HG02884 (cell line): ENCODE measurements at regions not wholly inside any gene's neighbourhood (a gene's known extent, or its start where the extent isn't known, plus 50 kb on each side); places are given as distances from the start of the nearest gene placed in this dataset.
"Not testable (repeated sequence)": the region's sequence is repeated elsewhere in the genome, so short reads cannot be mapped to it uniquely, and the experiment has no call there.

Source experiments
- ATAC-seq: cut with Tn5 transposase; IDR thresholded peaks from one replicate; pipeline ENCODE4 v1.9.1; 2021; ENCODE audit warnings: mild to moderate bottlenecking, moderate library complexity; ENCODE audit not compliant: unreplicated experiment

DNA sequence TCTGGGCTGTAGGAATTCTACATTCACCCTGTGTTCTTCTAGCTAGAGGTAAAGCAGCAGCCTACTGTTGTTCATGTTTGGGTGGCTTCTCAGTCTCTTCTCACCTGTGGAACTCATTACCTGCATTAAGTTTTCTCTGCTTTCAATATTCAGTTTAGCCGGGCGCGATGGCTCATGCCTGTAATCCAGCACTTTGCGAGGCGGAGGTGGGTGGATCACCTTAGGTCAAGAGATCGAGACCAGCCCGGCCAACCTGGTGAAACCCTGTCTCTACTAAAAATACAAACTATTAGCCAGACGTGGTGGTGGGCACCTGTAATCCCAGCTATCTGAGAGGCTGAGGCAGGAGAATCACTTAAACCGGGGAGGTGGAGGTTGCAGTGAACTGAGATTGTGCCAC is 139.8 kb upstream of the UBE2E3 start:
- ATAC-seq, result no peak

DNA sequence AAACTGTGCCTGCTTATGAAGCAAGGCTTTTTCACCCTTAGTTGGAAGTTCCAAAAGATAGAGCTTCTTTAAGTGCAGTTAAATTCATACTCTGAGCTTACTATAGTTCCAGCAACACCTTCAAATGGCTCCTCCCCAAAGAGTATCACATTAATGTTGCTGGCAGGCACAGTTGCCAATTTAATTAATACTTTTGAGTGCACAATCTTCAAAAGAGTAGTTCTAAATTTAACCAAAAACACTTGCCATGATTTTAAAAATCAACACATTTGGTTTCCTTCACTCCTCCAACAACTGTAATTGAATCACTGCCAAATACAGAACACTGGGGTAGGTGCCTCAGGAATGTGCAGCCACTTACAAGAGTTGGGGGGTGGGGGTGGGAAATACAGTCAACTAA is 150.6 kb upstream of the UBE2E3 start:
- no peak for ATAC-seq

DNA sequence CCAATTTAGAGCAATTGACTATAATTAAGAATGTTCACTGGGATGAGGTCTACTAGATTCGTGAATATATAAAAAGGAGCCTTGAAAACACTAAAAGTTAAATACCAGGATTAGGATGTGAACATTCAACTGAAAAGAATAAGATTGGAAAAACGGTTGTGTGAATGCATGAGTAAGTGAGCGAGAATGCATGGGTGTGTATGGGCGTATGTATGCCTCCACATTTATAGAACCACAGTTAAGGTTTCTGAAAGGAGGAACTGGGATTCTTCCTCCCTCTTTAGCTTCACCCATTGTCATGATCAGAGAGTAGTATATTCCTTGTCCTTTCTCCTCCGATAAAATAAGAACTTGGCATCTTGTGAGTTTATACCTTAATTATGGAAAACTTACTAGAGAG is 151.1 kb upstream of the UBE2E3 start:
- ATAC-seq, result no peak

DNA sequence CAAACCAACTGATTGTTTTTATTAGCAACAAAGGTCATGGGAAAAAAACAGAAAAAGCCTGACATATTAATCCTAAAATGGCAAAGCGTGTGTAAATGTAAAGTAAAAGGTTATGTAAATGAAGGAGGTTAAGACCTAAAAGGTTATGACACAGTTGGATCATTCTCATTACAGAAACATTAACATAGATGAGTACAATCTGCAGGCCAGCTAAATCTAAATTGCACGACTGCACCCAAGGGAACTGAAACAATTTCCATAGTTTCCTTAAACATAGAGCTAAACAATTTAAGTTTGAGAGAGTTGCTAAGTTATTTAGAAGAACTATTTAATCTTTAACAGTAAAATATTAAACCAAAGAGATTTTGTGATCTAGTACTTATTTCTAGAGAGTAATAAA is 151.6 kb upstream of the UBE2E3 start:
- no peak for ATAC-seq

DNA sequence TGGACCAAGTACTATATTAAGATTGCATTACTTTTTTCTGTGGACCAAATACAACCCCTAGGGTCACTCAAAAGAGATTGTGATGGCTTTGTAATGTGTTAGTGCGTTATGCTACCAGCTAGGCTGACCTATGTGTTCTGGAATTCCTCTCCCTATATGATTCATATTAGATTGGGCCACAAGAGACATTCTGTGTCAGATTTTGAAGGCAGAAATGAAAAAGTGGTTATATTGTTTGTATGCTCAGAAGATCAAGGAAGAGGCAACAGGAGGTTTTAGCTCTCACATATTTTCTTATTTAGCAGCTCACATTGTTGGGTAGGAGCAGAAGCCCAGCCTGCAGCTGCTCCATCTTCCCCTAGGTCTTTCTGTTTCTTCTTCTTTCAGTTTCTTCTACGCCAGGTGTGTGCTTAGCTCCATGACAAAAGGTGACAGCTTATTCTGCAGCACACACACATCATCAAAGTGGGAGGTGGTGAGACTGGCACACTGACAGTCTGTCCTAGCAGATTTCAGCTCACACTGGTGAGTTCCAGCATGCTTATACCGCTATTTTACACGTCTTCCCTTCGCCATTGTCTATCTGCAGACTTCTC is 156.8 kb upstream of the UBE2E3 start:
- no peak for ATAC-seq

DNA sequence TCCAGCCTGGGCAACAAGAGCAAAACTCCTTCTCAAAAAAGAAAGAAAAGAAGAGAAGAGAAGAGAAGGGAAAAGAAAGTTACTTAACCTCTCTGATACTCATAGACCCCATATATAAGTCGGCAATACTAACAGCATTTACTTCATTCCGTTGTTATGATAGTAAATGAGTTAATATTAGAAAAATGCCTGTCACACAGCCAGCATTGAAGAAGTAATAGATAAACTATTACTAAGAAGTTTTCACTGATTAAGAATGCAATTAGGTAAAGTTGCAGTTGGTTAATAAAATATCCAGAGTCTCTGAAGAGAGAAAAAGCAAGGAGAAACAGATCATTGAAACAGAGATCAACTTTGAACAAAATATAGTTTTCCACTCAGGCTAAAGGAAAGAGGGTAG is 161.3 kb upstream of the UBE2E3 start:
- no peak for ATAC-seq

DNA sequence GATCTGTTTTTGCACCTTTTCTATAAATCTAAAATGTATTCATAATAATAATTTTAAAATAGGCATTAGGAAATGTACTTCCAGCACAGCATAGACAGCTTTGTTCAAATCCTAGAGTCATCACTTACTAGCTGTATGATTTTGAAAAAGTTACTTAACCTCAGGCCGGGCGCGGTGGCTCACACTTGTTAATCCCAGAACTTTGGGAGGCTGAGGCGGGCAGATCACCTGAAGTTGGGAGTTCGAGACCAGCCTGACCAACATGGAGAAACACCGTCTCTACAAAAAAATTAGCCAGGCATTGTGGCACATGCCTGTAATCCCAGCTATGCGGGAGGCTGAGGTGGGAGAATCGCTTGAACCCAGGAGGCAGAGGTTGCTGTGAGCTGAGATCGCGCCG is 161.7 kb upstream of the UBE2E3 start:
- ATAC-seq, result not testable (repeated sequence)

DNA sequence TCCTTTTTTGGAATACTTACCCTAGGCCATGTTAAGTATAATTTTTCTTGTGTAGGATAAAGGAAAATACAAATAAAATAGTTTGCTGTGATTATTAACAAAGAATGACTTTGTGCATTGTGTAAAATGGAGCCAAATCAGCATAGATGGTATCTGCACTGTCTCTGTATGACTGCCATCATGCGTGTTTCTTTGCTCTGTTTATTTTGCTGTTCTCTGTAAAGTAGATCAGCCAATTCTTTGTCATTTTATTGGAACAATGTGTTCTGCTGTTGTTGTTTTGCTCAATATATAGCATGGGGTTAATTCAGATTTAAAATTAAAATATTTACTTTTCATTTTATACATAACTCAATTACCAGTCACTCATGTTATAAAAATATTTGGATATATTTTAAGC is 181.3 kb upstream of the UBE2E3 start:
- ATAC-seq, result no peak

DNA sequence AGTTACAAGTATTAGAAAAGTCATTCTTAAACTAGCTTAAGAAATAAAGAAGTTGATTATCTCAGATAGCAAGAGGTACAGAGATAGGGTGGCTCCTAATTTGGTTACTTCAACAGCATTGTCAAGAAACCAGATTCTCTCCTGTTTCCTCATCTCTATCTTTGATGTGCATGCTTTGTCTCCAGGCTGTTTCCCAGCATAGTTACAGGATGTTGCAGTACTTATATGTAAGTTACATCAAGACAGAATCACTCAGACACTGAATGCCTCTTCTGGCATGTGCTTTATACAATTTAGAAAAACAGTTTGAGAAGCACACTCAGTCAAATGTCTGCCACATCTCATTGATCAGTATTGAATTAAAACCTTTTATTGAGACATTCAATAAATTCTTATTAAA is 189.5 kb upstream of the UBE2E3 start:
- ATAC-seq, result no peak

DNA sequence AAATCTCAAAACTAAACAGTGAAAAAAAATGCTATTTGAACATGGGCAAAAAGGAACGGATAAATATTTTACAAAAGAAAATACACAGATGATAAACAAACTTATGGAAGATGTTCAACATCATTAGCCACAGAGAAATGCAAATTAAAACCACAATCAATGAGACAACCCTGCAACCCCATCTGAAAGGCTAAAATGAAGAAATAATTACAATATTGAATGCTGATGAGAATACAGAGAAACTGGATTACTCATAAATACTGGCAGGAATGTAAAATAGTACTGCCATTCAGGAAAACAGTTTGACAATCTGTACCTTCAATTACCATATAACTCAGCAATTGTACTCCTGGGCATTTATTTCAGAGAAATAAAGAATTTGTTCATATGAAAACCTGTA is 193.1 kb upstream of the UBE2E3 start:
- no peak for ATAC-seq

DNA sequence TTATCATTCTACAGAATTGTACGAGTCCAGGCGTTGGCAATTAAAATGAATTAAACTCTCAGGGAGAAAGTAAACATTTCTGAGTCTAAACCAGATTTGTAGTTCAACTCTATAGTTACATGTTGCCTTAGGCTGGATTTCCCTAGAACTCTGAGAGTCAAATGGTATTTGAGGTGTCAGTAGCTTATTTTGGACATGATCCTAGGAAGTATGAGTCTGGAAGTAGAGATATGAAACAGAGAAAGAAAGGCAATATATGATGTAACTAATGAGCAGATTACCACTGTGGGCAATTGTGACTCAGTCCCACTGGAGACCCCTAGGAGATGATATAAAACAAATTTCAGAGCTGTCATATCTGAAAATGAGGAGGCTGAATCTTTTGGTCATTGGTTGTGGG is 199.1 kb upstream of the UBE2E3 start:
- ATAC-seq, result no peak

DNA sequence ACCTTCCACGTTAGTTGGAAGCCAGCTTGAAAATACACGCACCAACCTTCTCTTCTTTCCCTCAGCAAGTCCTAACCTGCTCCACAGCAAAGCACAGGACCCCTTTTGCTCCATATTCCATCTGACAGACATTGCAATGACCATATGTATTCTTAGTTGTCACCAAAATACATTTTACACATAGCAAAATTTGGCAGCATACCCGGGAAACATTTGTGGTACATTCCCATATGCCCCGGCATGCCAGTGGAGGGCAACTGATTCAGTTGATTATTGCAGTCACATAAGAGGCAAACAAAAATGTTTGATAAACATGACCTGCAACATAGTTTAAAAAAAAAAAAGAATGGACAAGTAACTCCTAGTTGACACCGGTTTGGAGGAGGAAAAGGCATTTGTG is 202.1 kb upstream of the UBE2E3 start:
- ATAC-seq, result no peak

DNA sequence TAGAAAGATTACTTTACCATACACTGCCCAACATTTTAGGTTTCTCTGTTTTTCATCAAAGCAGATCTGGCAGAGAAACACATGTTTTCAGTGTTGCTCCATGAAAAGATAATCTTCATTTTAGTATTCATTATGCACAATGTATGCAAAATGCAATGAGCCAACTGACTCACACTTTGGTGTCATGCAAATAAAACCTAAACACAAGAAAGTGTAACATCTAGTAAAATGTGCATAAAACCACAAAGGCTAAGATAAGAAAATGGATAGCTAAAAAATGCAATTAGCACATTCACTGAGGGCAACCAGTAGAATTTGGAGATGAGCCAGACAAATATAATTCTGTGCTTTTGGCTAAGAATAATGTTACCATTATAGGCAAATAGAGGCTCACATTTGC is 203.5 kb upstream of the UBE2E3 start:
- no peak for ATAC-seq

DNA sequence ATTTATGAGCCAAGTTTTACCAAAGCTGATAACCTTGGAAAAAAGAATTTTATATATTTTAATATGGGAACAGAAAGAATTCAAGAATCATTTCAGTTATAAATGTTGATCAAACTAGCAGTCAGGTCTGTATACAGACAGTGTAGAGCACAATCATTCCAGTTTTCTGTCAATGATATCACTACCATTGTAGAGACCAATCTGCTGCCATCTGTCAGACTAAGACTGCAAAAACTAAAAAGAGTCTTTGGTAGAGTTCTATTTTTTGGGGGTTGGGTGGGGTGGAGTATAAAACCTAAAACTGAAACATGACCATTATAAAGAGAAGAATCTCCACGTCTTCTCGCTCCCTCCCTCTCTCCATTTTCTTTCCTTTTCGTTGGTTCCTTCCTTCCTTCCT is 204.7 kb upstream of the UBE2E3 start:
- ATAC-seq, result no peak

DNA sequence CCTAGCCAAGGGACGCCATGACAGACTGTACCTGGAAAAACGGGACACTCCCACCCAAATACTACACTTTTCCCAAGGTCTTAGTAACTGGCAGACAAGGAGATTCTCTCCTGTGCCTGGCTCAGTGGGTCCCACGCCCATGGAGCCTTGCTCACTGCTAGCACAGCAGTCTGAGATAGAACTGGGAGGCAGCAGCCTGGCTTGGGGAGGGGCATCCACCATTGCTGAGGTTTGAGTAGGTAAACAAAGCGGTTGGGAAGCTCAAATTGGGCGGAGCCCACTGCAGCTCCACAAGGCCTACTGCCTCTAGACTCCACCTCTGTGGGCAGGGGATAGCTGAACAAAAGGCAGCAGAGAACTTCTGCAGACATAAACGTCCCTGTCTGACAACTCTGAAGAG is 215.1 kb upstream of the UBE2E3 start:
- ATAC-seq, result not testable (repeated sequence)

DNA sequence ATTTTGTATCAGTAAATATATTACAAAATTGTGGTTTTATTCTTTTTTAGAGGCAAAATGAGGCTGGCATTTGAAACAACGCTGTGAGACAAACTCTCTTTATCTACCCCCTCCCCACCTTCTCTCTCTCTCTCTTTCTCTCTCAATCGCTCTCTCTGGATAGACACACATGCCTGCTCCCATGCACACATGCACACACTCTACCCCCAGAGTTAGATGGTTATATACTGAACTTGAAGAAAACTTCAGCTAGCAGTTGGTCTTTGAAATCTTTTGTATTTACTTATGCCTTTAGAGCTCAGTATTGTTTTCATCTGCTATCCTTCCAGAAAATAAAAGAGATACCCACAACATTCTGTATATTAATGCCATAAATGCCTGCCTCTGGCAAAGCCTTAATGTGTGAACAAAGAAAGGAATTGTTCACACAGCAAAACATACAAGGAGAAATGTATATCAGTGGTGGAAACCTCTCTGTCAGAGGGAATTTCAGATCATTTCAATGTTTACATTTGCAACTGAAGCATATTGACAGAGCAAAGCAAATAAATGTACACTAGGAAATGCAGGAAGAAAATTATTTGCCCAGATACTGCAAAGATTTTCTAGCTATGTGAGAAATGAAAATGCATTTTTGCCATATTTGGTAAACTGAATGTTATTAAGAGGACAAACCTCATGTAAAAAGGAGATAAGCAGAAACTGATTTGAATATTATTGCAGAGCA is 217.0 kb upstream of the UBE2E3 start:
- ATAC-seq, result no peak

DNA sequence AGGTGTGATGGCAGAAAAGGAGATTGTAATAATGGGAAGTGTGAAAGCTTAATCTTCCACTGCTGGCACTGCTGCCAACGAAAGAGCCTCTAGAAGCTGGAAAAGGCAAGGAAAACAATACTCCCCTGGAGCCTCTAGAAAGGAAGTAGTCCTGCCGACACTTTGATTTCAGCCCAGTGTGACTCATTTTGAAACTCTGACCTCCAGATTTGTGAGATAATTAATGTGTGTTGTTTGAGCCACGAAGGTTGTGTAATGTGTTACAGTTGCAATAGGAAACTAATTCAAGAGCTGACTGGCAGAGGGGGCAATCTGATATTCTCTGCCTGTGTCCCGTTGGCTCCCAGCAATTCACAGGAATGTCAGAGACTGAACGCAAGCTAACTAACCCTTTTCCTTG is 219.2 kb upstream of the UBE2E3 start:
- ATAC-seq, result no peak

DNA sequence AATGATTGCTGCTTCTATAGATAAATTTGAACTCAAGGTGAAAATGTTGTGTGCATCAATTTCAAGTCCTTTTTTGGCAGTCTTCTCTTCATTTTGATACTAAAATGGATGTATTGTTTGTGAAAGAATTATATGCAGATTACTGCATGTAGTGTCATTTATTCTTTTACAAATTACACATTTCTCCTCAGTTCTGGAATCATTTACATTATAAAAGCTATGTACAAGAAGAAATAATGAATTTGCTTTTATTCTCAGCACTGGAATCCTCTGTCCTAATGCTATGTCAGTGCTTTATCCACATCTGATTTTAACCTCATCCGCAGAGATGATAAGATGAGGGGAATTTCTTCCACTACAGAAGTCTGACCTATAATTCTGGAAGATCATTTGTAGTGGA is 220.8 kb upstream of the UBE2E3 start:
- ATAC-seq, result no peak

DNA sequence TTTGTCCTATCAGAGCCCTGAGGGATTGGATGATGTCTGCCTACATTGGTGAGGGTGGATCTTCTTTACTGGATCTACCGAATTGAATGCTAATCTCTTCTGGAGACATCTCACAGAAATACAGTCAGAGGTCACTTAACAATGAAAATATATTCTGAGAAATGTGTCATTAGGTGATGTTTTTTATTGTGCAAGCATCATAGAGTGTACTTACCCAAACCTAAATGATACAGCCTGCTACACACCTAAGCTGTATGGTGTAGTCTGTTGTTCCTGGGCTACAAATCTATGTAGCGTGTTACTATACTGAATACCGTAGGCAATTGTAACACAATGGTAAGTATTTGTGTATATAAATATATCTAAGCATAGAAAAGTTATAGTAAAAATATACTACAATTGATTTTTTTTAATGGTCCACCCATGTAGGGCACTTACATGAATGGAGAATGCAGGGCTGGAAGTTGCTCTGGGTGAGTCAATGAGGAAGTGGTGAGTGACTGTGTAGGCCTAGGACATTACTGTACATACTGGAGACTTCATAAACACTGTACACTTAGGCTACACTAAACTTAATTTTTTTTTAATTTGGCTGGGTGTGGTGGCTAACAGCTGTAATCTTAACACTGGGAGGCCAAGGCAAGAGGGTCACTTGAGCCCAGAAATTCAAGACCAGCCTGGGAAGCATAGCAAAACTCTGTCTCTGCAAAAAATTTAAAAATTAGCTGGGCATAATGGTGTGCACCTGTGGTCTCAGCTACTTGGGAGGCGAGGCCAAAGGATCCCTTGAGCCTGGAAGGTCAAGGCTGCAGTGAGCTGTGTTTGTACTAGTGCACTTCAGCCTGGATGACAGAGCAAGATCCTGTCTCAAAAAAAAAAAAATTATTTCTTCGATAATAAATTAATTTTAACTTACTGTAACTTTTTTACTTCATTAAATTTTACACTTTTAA is 226.3 kb upstream of the UBE2E3 start:
- ATAC-seq, result no peak

DNA sequence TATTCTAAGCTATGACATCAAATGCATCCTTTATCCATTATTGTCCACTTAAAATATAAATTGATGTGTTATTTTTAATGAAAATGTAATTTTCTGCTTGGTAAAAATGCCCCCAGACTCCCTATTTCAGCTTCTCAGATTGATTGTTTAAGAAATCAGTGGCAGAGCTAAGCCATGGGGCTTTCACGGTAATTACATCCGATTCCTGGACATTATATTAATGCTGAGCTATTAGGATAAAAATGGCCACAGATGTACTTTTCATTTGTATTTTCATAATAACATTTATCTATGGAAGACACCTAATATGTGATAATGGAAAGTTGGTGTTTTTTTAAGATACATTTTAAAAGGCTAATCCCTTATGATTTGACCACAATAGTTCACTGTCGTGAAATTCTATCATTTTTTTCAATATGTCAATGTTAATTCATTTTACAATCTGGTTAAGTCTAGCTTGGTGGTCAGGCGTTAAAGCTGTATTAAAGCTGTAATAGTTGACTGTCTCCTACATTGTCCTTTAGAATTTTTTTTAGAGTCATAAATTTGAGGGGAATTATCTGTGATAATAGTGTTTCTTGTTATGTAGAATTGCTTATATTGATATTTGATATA is 229.0 kb upstream of the UBE2E3 start:
- no peak for ATAC-seq

DNA sequence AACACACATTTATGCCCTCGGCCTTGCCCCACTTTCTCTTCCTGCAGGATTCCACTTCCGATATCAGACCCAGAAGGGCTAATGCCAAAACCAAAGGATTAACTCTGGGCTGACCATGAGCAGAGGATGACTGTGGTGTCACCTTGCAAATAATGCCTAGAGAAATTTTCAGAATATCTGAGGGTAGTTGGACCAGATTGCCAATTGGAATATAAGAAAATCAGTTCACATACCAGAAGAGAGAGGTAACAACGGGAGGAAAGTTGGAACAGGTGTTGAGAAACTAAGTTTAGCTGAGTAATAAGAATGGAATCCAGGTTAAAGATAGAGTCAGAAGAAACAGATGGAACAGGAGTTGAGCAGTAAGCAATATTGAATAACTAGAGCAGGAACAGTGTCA is 232.7 kb upstream of the UBE2E3 start:
- ATAC-seq, result no peak
